ENCODE measurements at regions not wholly inside any gene's neighbourhood (a gene's known extent, or its start where the extent isn't known, plus 50 kb on each side); places are given as distances from the start of the nearest gene placed in this dataset.

- Histone ChIP-seq H3K27me3 (no peaks in the 10 kb centered on the region), H3K27ac (peak overlapping the region; percentile 20), H3K4me3 (no peak overlapping the region), H3K9me3 (no peaks in the 10 kb centered on the region), H3K36me3 (no peaks in the 10 kb centered on the region), H3K4me1 (peaks cover 31% of the 10 kb centered on the region)
- no peak for TF ChIP-seq CTCF (IDR thresholded peaks at IDR 0.05)
- TF ChIP-seq EP300 (IDR thresholded peaks at IDR 0.05), result no peak
- no peak for TF ChIP-seq POLR2AphosphoS5 (IDR thresholded peaks at IDR 0.05)
- TF ChIP-seq POLR2A (IDR thresholded peaks at IDR 0.05), result no peak
- DNase-seq (ENCODE audit: low spot score in 2 of 2), result no peak
- 47% methylated on average over 1 of the region's 1 CpG for WGBS
These were observed 109.1 kb upstream of the CYP1B1 start for GRCh38 chr2:38185012-38185491.

- H3K27ac ChIP-seq, result no peak overlapping the region
- H3K27me3 ChIP-seq, result no peaks in the 10 kb centered on the region
- DNase-seq (ENCODE audit: low spot score in 2 of 2), result no peak
- WGBS, result 94% methylated on average over 4 of the region's 4 CpGs
- H3K9me3 ChIP-seq, result no peaks in the 10 kb centered on the region
- H3K4me1 ChIP-seq, result peaks cover 27% of the 10 kb centered on the region
- TF ChIP-seq CTCF (IDR thresholded peaks at IDR 0.05) (no peak), EP300 (IDR thresholded peaks at IDR 0.05) (no peak), POLR2A (IDR thresholded peaks at IDR 0.05) (no peak)
- H3K36me3 ChIP-seq, result no peaks in the 10 kb centered on the region
- H3K4me3 ChIP-seq, result no peak overlapping the region
These were observed 106.6 kb upstream of the CYP1B1 start for GRCh38 chr2:38182492-38183003.

- H3K36me3 ChIP-seq, result no peaks in the 10 kb centered on the region
- no peak overlapping the region for H3K4me3 ChIP-seq
- no peaks in the 10 kb centered on the region for H3K9me3 ChIP-seq
- H3K27me3 ChIP-seq, result no peaks in the 10 kb centered on the region
- TF ChIP-seq EP300 (IDR thresholded peaks at IDR 0.05) (no peak), CTCF (IDR thresholded peaks at IDR 0.05) (no peak), POLR2A (IDR thresholded peaks at IDR 0.05) (no peak), POLR2AphosphoS5 (IDR thresholded peaks at IDR 0.05) (no peak)
- peaks cover 26% of the 10 kb centered on the region for H3K4me1 ChIP-seq
- 86% methylated on average over 5 of the region's 5 CpGs for WGBS
- no peak for DNase-seq (ENCODE audit: low spot score in 2 of 2)
- no peak overlapping the region for H3K27ac ChIP-seq
These were observed 106.0 kb upstream of the CYP1B1 start for GRCh38 chr2:38181806-38182491.

- WGBS, result 71% methylated on average over 3 of the region's 3 CpGs
- no peak for TF ChIP-seq POLR2A (IDR thresholded peaks at IDR 0.05)
- TF ChIP-seq EP300 (IDR thresholded peaks at IDR 0.05), result no peak
- no peak for TF ChIP-seq POLR2AphosphoS5 (IDR thresholded peaks at IDR 0.05)
- no peak for TF ChIP-seq CTCF (IDR thresholded peaks at IDR 0.05)
- Histone ChIP-seq H3K36me3 (no peaks in the 10 kb centered on the region), H3K4me1 (peaks cover 30% of the 10 kb centered on the region), H3K4me3 (no peak overlapping the region), H3K27ac (no peak overlapping the region), H3K27me3 (no peaks in the 10 kb centered on the region), H3K9me3 (no peaks in the 10 kb centered on the region)
- DNase-seq (ENCODE audit: low spot score in 2 of 2), result no peak
These were observed 104.8 kb upstream of the CYP1B1 start for GRCh38 chr2:38180754-38181153.

GRCh38 chr2:38178556-38179419 lies 102.8 kb upstream of the CYP1B1 start:
- Histone ChIP-seq H3K27me3 (no peaks in the 10 kb centered on the region), H3K36me3 (no peaks in the 10 kb centered on the region), H3K27ac (peak overlapping the region; percentile 69), H3K4me1 (peaks cover 27% of the 10 kb centered on the region), H3K9me3 (no peaks in the 10 kb centered on the region), H3K4me3 (no peak overlapping the region)
- TF ChIP-seq EP300 (IDR thresholded peaks at IDR 0.05) (no peak), POLR2AphosphoS5 (IDR thresholded peaks at IDR 0.05) (peak in 1 of 3 donors; percentile 11)
- WGBS, result 53% methylated on average over 5 of the region's 5 CpGs
- no peak for DNase-seq (ENCODE audit: low spot score in 2 of 2)

Measured in suprapubic skin (tissue), 4 donors.